8988T (cell line): ENCODE measurements at regions not wholly inside any gene's neighbourhood (a gene's known extent, or its start where the extent isn't known, plus 50 kb on each side); places are given as distances from the start of the nearest gene placed in this dataset.

ENCODE experiments used
- DNase-seq: peaks from one replicate; pipeline ENCODE4 v3.0.0; 2011

DNA sequence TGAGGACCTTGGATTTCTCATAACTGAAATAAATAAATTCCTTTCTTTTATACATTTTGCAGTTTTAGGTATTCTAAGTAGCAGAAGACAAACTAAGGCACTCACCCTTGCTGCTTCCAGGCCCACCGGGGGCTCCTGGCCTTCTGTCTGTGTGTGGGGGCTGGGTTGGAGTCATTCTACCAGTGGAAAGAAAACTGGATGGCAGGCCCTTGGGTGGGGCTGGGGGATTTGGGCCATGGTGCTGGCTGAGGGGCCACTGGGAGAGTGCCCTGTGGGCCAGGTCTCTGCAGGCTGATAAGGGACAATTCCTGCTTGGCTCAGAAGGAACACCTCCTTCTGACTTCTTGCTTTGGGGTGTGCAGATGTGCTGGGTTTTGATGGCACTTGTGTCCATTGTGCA lies 54.0 kb upstream of the CSF3R start:
- no peak for DNase-seq

- no peak for DNase-seq
These were observed 52.1 kb upstream of the CSF3R start for GRCh38 chr1:36534711-36535412.

- no peak for DNase-seq
These were observed 51.2 kb upstream of the CSF3R start for GRCh38 chr1:36533897-36534296.

GRCh38 chr1:36532810-36533401 lies 50.2 kb upstream of the CSF3R start:
- DNase-seq, result no peak
